ENCODE measurements at regions not wholly inside any gene's neighbourhood (a gene's known extent, or its start where the extent isn't known, plus 50 kb on each side); places are given as distances from the start of the nearest gene placed in this dataset.

DNA sequence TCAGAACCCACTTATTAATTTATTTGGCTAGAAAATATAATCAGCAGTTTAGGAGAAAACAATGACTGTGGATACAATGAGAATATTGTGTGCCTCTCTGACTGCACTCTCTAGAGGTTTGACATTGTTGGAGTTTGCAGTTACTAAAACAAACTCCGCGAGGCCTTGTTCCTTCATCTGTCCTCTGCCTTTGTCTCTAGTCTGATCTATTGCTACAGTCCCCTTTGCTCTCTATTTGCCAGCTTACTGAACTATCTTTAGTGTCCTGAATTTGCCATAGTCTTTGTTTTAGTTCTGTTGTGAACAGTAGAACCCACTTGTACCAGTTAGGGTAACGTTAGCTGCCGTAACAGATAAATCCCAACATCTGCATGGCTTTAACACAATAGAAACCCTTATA, 81.4 kb upstream of the RPS6KA3 start:
- TF ChIP-seq, protein P1, sequence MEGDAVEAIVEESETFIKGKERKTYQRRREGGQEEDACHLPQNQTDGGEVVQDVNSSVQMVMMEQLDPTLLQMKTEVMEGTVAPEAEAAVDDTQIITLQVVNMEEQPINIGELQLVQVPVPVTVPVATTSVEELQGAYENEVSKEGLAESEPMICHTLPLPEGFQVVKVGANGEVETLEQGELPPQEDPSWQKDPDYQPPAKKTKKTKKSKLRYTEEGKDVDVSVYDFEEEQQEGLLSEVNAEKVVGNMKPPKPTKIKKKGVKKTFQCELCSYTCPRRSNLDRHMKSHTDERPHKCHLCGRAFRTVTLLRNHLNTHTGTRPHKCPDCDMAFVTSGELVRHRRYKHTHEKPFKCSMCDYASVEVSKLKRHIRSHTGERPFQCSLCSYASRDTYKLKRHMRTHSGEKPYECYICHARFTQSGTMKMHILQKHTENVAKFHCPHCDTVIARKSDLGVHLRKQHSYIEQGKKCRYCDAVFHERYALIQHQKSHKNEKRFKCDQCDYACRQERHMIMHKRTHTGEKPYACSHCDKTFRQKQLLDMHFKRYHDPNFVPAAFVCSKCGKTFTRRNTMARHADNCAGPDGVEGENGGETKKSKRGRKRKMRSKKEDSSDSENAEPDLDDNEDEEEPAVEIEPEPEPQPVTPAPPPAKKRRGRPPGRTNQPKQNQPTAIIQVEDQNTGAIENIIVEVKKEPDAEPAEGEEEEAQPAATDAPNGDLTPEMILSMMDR (IDR thresholded peaks at IDR 0.05), result no peak
- TF ChIP-seq POLR2A (IDR thresholded peaks at IDR 0.05), result no peak
